T-cell (primary cell): ENCODE measurements at regions not wholly inside any gene's neighbourhood (a gene's known extent, or its start where the extent isn't known, plus 50 kb on each side); places are given as distances from the start of the nearest gene placed in this dataset.

Experiments used
- ATAC-seq, 4 experiments: fragments of 200-7000 bp in 3 of 4; fragments of 150-1000 bp in 1 of 4; cut with Tn5 transposase; replicated peaks in 1 of 4; 1 replicate in 3 of 4; 2 replicates in 1 of 4; pipeline ENCODE4 v1.10.0; 2021; ENCODE audit warnings: moderate library complexity in 3 of 4, mild to moderate bottlenecking in 2 of 4, moderate number of reproducible peaks in 1 of 4
- CTCF ChIA-PET, 2 donors: fragments of 300-600 bp; sonication (Branson Sonifier 250); formaldehyde crosslinking; loops; one replicate each; lab custom pipeline; 2022; ENCODE audit warnings: antibody characterized with exemption in 2 of 2; lab: Charles Lee
- POLR2A ChIA-PET, 2 donors: fragments of 300-600 bp; sonication (Branson Sonifier 250); formaldehyde crosslinking; loops; one replicate each; lab custom pipeline; 2022; ENCODE audit warnings: antibody characterized with exemption in 2 of 2; lab: Charles Lee
- DNase-seq, 35 experiments: peaks; one replicate each; pipeline versions ENCODE4 v3.0.0 to v3.0.0-alpha.2; 2013 to 2023
- H3K27ac ChIP-seq: one replicate; pipeline ENCODE4 v1.5.1; 2013; ENCODE audit warnings: low read length
- H3K27me3 ChIP-seq, 2 experiments: replicated peaks in 1 of 2; 1 replicate in 1 of 2; 2 replicates in 1 of 2; pipeline versions ENCODE4 v1.6.1 to v1.7.0; 2013; ENCODE audit warnings: low read length in 1 of 2, mixed read lengths in 1 of 2; ENCODE audit not compliant: control insufficient read depth in 2 of 2, insufficient read depth in 2 of 2; ENCODE audit errors: extremely low read depth in 1 of 2
- H3K36me3 ChIP-seq, 2 donors: 1 replicate in 1 of 2; 2 replicates in 1 of 2; pipeline versions ENCODE4 v1.6.1 to v1.7.0; 2013; ENCODE audit warnings: low read length in 1 of 2; ENCODE audit not compliant: control insufficient read depth in 2 of 2, insufficient read depth in 1 of 2; ENCODE audit errors: extremely low read depth in 1 of 2
- H3K4me1 ChIP-seq, 2 experiments: 1 replicate in 1 of 2; 2 replicates in 1 of 2; pipeline versions ENCODE4 v1.6.1 to v1.7.0; 2013; ENCODE audit warnings: low read length in 2 of 2, mixed read lengths in 1 of 2; ENCODE audit not compliant: insufficient read depth in 2 of 2, control insufficient read depth in 1 of 2; ENCODE audit errors: extremely low read depth in 1 of 2
- H3K4me3 ChIP-seq, 2 donors: 1 replicate in 1 of 2; 2 replicates in 1 of 2; pipeline versions ENCODE4 v1.5.1 to v1.7.0; 2013; ENCODE audit warnings: mild to moderate bottlenecking in 2 of 2, low read length in 1 of 2, moderate library complexity in 1 of 2; ENCODE audit not compliant: control insufficient read depth in 1 of 2; ENCODE audit errors: extremely low read depth in 1 of 2
- H3K9me3 ChIP-seq: 2 replicates; pipeline ENCODE4 v1.7.0; 2013
- H3K27ac Mint-ChIP-seq, 2 donors: one replicate each; pipeline ENCODE4 v1.8.0; 2020 to 2021; ENCODE audit warnings: mild to moderate bottlenecking in 2 of 2, mixed read lengths in 2 of 2
- H3K27me3 Mint-ChIP-seq, 2 donors: one replicate each; pipeline ENCODE4 v1.8.0; 2021 to 2022; ENCODE audit warnings: mixed read lengths in 2 of 2
- H3K36me3 Mint-ChIP-seq: one replicate; pipeline ENCODE4 v1.8.0; 2021; ENCODE audit warnings: mixed read lengths
- H3K4me1 Mint-ChIP-seq, 3 donors: one replicate each; pipeline ENCODE4 v1.8.0; 2020 to 2022; ENCODE audit warnings: mixed read lengths in 3 of 3, mild to moderate bottlenecking in 1 of 3
- H3K4me3 Mint-ChIP-seq, 3 donors: one replicate each; pipeline ENCODE4 v1.8.0; 2020 to 2022; ENCODE audit warnings: mild to moderate bottlenecking in 3 of 3, mixed read lengths in 3 of 3, moderate library complexity in 3 of 3
- H3K9me3 Mint-ChIP-seq, 3 donors: one replicate each; pipeline ENCODE4 v1.8.0; 2020 to 2022; ENCODE audit warnings: mixed read lengths in 3 of 3
- WGBS: methylation state at CpG from one replicate; pipeline ENCODE4 v1.1.5; 2013; ENCODE audit warnings: missing lambda C conversion rate; ENCODE audit not compliant: insufficient coverage; 5-methylcytosine and 5-hydroxymethylcytosine counted together

DNA sequence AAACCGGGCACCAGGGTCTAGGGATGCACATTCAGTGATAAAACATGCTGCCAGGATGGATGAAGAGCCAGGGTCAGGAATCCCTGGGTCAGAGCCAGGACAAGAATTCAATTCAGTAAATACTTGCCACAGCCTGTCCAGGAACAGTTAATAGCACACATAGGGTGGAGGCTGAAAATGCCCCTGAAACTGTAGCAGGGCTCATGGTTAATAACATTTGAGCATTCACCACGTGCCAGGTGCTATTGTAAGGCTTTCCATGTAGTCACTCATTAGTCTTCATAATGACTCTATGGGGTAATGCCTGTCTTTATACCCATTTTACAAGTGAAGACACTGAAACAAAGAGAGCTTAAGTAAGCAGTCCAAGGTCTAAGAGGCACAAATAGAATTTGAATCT lies 296.3 kb downstream of the LRFN2 start:
- peaks cover 5 to 21% of the 10 kb centered on the region in 2 experiments for H3K27me3 ChIP-seq
- no peaks in the 10 kb centered on the region for H3K4me1 Mint-ChIP-seq
- no peak overlapping the region for H3K4me3 Mint-ChIP-seq
- H3K36me3 Mint-ChIP-seq, result no peaks in the 10 kb centered on the region
- peaks cover 25 to 31% of the 10 kb centered on the region in 2 donors for H3K27me3 Mint-ChIP-seq
- H3K36me3 ChIP-seq, result no peaks in the 10 kb centered on the region
- H3K27ac ChIP-seq, result no peak overlapping the region
- CTCF ChIA-PET, result no interaction called here
- H3K27ac Mint-ChIP-seq, result no peak overlapping the region
- POLR2A ChIA-PET, result no interaction called here
- H3K9me3 ChIP-seq, result no peaks in the 10 kb centered on the region
- H3K4me1 ChIP-seq, result no peaks in the 10 kb centered on the region
- no peak for ATAC-seq
- 25% methylated on average over 1 of the region's 2 CpGs for WGBS
- H3K9me3 Mint-ChIP-seq, result peaks cover 0 to 10% (median 2%) of the 10 kb centered on the region in 3 donors
- no peak for DNase-seq
- no peak overlapping the region for H3K4me3 ChIP-seq

DNA sequence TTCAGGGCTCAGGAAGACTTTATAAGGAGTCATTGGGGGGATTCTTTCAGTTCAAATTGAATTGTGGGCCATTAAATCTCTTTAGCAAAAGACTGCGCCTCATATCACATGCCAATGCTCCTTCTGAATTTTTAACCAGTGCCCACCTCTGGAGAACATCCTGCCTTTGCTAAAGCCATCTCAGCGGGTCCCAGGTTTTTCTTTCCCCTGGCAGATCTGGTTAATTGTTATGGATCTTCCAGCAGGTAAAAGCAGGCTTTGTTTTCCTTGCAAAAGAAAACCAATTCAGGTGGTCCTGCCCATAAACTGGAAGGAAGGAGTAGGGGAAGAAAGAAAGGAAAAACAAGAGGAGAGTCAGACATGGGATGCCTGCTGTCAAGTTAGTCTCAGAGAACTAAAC lies 298.2 kb downstream of the LRFN2 start:
- no peak for ATAC-seq
- no peak overlapping the region for H3K27ac ChIP-seq
- H3K27me3 ChIP-seq, result peaks cover 8 to 23% of the 10 kb centered on the region in 2 experiments
- Mint-ChIP-seq H3K9me3 (no peaks in the 10 kb centered on the region), H3K27ac (no peak overlapping the region), H3K4me3 (no peak overlapping the region), H3K4me1 (no peaks in the 10 kb centered on the region), H3K27me3 (peaks cover 37 to 49% of the 10 kb centered on the region in 2 donors), H3K36me3 (no peaks in the 10 kb centered on the region)
- H3K4me3 ChIP-seq, result no peak overlapping the region
- DNase-seq, result no peak
- POLR2A ChIA-PET, result no interaction called here
- no CpG with 5 or more reads among the region's 2 CpGs for WGBS
- H3K36me3 ChIP-seq, result no peaks in the 10 kb centered on the region
- no peaks in the 10 kb centered on the region for H3K9me3 ChIP-seq
- no peaks in the 10 kb centered on the region for H3K4me1 ChIP-seq
- CTCF ChIA-PET, result no interaction called here

DNA sequence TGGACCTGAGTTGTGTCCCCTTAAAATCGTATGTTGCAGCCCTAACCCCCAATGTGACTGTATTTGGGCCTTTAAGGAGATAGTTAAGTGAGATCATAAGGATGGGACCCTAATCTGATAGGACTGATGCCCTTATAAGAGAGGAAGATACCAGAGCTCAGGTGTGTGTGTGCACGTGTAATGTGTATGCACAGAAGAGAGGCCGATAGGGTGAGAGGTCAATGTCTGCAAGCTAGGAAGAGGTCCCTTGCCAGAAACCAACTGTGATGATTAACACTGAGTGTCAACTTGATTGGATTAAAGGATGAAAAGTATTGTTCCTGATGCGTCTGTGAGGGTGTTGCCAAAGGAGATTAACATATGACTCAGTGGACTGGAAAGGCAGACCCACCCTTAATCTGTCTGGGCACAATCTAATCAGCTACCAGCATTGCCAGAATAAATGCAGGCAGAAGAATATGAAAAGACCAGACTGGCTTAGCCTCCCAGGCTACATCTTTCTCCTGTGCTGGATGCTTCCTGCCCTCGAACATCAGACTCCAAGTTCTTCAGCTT lies 299.8 kb downstream of the LRFN2 start:
- Mint-ChIP-seq H3K4me1 (no peaks in the 10 kb centered on the region), H3K36me3 (no peaks in the 10 kb centered on the region), H3K9me3 (no peaks in the 10 kb centered on the region), H3K27me3 (peaks cover 39 to 53% of the 10 kb centered on the region in 2 donors), H3K27ac (no peak overlapping the region), H3K4me3 (no peak overlapping the region)
- DNase-seq, result no peak
- no peaks in the 10 kb centered on the region for H3K4me1 ChIP-seq
- H3K9me3 ChIP-seq, result no peaks in the 10 kb centered on the region
- H3K27me3 ChIP-seq, result peaks cover 8 to 18% of the 10 kb centered on the region in 2 experiments
- ATAC-seq, result no peak
- H3K36me3 ChIP-seq, result no peaks in the 10 kb centered on the region
- WGBS, result 66% methylated on average over 4 of the region's 5 CpGs
- ChIA-PET POLR2A (no interaction called here), CTCF (no interaction called here)
- H3K27ac ChIP-seq, result no peak overlapping the region
- no peak overlapping the region for H3K4me3 ChIP-seq

DNA sequence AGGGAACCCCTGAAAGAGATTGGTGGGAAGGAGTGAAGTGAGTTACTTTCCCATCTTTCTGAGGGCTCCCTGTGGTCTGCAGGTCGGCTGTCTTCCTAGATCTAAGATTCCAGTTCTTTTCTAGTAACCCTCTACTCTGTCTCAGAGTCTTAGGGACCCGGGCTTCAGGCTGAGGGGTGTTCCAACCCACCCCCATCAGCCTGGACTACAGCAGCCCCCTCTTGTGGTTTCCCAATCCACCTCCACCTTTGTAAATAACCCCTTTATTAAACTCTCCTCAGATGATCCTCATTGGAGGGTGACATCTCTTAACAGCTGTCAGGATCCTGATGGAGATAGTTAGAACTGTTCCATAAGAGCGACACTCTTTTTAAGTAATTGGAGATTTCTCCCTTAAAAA lies 300.4 kb downstream of the LRFN2 start:
- Histone ChIP-seq H3K4me1 (no peaks in the 10 kb centered on the region), H3K27ac (no peak overlapping the region), H3K27me3 (peaks cover 10 to 18% of the 10 kb centered on the region in 2 experiments), H3K4me3 (no peak overlapping the region), H3K9me3 (no peaks in the 10 kb centered on the region), H3K36me3 (no peaks in the 10 kb centered on the region)
- no peak for ATAC-seq
- ChIA-PET POLR2A (no interaction called here), CTCF (no interaction called here)
- Mint-ChIP-seq H3K27me3 (peaks cover 37 to 48% of the 10 kb centered on the region in 2 donors), H3K36me3 (no peaks in the 10 kb centered on the region), H3K4me1 (no peaks in the 10 kb centered on the region), H3K27ac (no peak overlapping the region), H3K4me3 (no peak overlapping the region), H3K9me3 (no peaks in the 10 kb centered on the region)
- DNase-seq, result no peak
- WGBS, result 27% methylated on average over 2 of the region's 3 CpGs

DNA sequence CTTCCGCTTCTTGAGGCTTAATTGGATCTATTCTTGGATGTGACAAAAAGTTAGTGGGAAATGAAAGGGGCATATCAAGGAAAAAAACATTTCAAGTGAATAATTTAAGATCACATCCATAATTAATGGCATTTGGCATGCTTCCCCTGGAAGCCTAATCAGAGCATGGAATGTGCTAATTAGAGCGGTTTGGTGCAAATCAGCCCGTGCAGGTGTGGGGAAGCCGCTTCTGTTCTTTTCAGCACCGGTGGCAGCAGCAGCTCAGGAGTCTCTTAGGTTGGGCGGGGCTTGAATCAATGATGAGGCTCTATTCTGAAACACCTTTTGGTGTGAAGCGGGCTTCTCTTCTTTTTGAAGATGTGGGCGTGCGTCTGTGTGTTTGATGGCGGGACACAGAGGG lies 301.2 kb downstream of the LRFN2 start:
- H3K27ac Mint-ChIP-seq, result no peak overlapping the region
- H3K27me3 Mint-ChIP-seq, result peaks cover 35 to 48% of the 10 kb centered on the region in 2 donors
- WGBS, result 8% methylated on average over 5 of the region's 10 CpGs
- peaks cover 10 to 18% of the 10 kb centered on the region in 2 experiments for H3K27me3 ChIP-seq
- ATAC-seq (no peak), DNase-seq (no peak)
- H3K4me3 Mint-ChIP-seq, result no peak overlapping the region
- ChIA-PET POLR2A (no interaction called here), CTCF (no interaction called here)
- no peaks in the 10 kb centered on the region for H3K4me1 ChIP-seq
- no peak overlapping the region for H3K27ac ChIP-seq
- no peaks in the 10 kb centered on the region for H3K9me3 ChIP-seq
- no peaks in the 10 kb centered on the region for H3K36me3 Mint-ChIP-seq
- H3K4me3 ChIP-seq, result no peak overlapping the region
- H3K4me1 Mint-ChIP-seq, result no peaks in the 10 kb centered on the region
- H3K9me3 Mint-ChIP-seq, result no peaks in the 10 kb centered on the region
- no peaks in the 10 kb centered on the region for H3K36me3 ChIP-seq

DNA sequence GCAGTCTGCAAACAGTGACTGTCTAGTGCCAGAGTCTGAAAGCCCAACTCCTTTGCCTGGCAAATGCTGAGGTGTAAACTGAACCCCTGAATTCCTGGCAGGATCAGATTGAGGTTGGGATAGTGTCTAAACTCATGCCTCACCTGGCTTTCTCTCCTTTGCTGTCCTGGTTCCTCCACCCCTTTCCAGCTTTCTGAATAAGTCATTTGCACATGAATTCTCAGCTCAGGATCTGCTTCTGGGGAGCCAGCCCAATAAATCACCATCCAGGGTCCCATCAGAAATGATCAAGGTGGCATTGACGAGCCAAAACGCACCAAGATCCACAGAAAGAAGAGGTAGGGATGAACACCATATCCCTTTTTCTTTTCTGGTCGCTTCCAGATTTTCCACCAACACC lies 301.6 kb downstream of the LRFN2 start:
- no peaks in the 10 kb centered on the region for H3K36me3 ChIP-seq
- DNase-seq, result no peak
- H3K4me1 Mint-ChIP-seq, result no peaks in the 10 kb centered on the region
- no peaks in the 10 kb centered on the region for H3K36me3 Mint-ChIP-seq
- no peak overlapping the region for H3K4me3 Mint-ChIP-seq
- H3K9me3 Mint-ChIP-seq, result no peaks in the 10 kb centered on the region
- POLR2A ChIA-PET, result no interaction called here
- H3K9me3 ChIP-seq, result no peaks in the 10 kb centered on the region
- no peak overlapping the region for H3K27ac Mint-ChIP-seq
- no peak overlapping the region for H3K4me3 ChIP-seq
- CTCF ChIA-PET, result no interaction called here
- peaks cover 34 to 47% of the 10 kb centered on the region in 2 donors for H3K27me3 Mint-ChIP-seq
- H3K27me3 ChIP-seq, result peaks cover 10 to 18% of the 10 kb centered on the region in 2 experiments
- H3K27ac ChIP-seq, result no peak overlapping the region
- ATAC-seq, result no peak
- H3K4me1 ChIP-seq, result no peaks in the 10 kb centered on the region
- WGBS, result 40% methylated on average over 2 of the region's 3 CpGs

DNA sequence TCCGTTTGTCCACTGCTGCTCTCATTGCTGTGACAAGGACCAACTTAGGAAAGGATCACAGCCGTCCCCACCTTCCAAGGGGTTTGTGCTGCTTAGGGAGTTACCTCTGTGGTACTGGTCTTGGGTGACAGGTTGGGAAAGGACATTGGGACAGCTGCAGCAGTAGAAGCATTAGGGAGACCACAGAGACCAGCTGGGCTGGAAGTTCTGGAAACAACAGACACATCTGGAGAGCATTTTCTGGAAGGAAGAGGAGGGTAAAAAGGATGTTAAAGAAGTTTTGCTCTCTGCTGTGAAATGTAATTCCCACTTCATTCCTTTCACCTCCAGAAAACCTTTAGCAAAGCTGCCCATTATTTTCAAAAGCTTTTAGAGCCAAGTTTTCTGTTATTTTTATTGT lies 304.2 kb downstream of the LRFN2 start:
- Mint-ChIP-seq H3K4me3 (no peak overlapping the region), H3K27ac (no peak overlapping the region), H3K36me3 (no peaks in the 10 kb centered on the region), H3K9me3 (no peaks in the 10 kb centered on the region), H3K4me1 (no peaks in the 10 kb centered on the region), H3K27me3 (peaks cover 32 to 47% of the 10 kb centered on the region in 2 donors)
- Histone ChIP-seq H3K27me3 (peaks cover 10 to 18% of the 10 kb centered on the region in 2 experiments), H3K9me3 (no peaks in the 10 kb centered on the region), H3K27ac (no peak overlapping the region), H3K36me3 (no peaks in the 10 kb centered on the region), H3K4me1 (no peaks in the 10 kb centered on the region), H3K4me3 (no peak overlapping the region)
- CTCF ChIA-PET, result no interaction called here
- DNase-seq, result no peak
- 80% methylated on average over 1 of the region's 2 CpGs for WGBS
- POLR2A ChIA-PET, result no interaction called here
- no peak for ATAC-seq
